Thyroid gland (tissue), 4 donors: ENCODE measurements at regions not wholly inside any gene's neighbourhood (a gene's known extent, or its start where the extent isn't known, plus 50 kb on each side); places are given as distances from the start of the nearest gene placed in this dataset.

Experiments used
- DNase-seq, 2 donors: peaks; one replicate each; pipeline ENCODE4 v3.0.0-alpha.2; 2019
- H3K27ac ChIP-seq, 3 donors: fragments of 200-600 bp; sonication (generic); 1 replicate in 2 of 3; 2 replicates in 1 of 3; pipeline ENCODE4 v1.5.1; 2016 to 2019; ENCODE audit warnings: mild to moderate bottlenecking in 1 of 3, moderate library complexity in 1 of 3
- H3K27me3 ChIP-seq: fragments of 200-600 bp; sonication (generic); one replicate; pipeline ENCODE4 v1.5.1; 2019
- H3K36me3 ChIP-seq, 2 donors: fragments of 200-600 bp; sonication (generic); one replicate each; pipeline ENCODE4 v1.5.1; 2016 to 2019
- H3K4me1 ChIP-seq, 2 donors: fragments of 200-600 bp; sonication (generic); one replicate each; pipeline ENCODE4 v1.5.1; 2017 to 2019
- H3K4me3 ChIP-seq, 3 donors: fragments of 200-600 bp; sonication (generic); replicated peaks in 1 of 3; 1 replicate in 2 of 3; 2 replicates in 1 of 3; pipeline ENCODE4 v1.5.1; 2016; ENCODE audit warnings: mild to moderate bottlenecking in 1 of 3
- H3K9me3 ChIP-seq: fragments of 200-600 bp; sonication (generic); one replicate; pipeline ENCODE4 v1.5.1; 2017
- CTCF ChIP-seq, 6 experiments: fragments of 200-600 bp in 3 of 6; fragments of 450-650 bp in 3 of 6; sonication (generic) in 3 of 6; IDR thresholded peaks; one replicate each; pipeline ENCODE4 v1.5.1; 2016 to 2019; ENCODE audit warnings: antibody characterized with exemption in 6 of 6, mild to moderate bottlenecking in 2 of 6, inconsistent platforms in 1 of 6, moderate library complexity in 1 of 6
- POLR2A ChIP-seq, 2 donors: fragments of 450-650 bp; IDR thresholded peaks; one replicate each; pipeline ENCODE4 v1.6.1; 2017; ENCODE audit warnings: antibody characterized with exemption in 2 of 2, mild to moderate bottlenecking in 2 of 2, moderate library complexity in 1 of 2
- WGBS, 2 donors: methylation state at CpG; one replicate each; pipeline ENCODE4 v1.1.5; 2017; 5-methylcytosine and 5-hydroxymethylcytosine counted together
- intact Hi-C: fragments of 100-400 bp; cut with DNase I; formaldehyde crosslinking; loops from one replicate; pipeline ENCODE4 v1.15.1; 2023

- H3K27me3 ChIP-seq = no peaks in the 10 kb centered on the region
- TF ChIP-seq CTCF (IDR thresholded peaks at IDR 0.05) (peak in 1 of 6 experiments; percentile 36), POLR2A (IDR thresholded peaks at IDR 0.05) (no peak)
- no peaks in the 10 kb centered on the region for H3K36me3 ChIP-seq
- H3K27ac ChIP-seq = no peak overlapping the region
- WGBS, 2 donors = 5 to 22% methylated on average over 4 of the region's 4 CpGs
- intact Hi-C loops = no loop called here
- DNase-seq = no peak
- H3K4me3 ChIP-seq = no peak overlapping the region
- H3K4me1 ChIP-seq = no peaks in the 10 kb centered on the region
- H3K9me3 ChIP-seq = no peaks in the 10 kb centered on the region
These were observed 212.7 kb downstream of the CENPC start for GRCh38 chr4:67332627-67333026.

- intact Hi-C loops = no loop called here
- H3K9me3 ChIP-seq = no peaks in the 10 kb centered on the region
These were observed 216.9 kb downstream of the CENPC start for GRCh38 chr4:67328393-67328792.

DNA sequence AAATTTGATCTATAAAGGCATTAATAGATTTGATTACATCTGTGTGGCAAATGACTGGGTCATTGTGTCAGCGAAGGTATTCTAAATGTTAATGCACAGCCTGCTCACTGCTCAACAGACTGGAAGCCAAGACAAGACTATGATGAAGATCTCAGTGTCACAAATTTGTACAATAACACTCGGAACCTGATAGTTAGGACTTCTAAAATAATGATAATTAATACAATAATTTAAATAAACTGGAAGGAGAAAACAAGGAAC, 217.4 kb downstream of the CENPC start:
- DNase-seq = no peak
- H3K27ac ChIP-seq = no peak overlapping the region
- intact Hi-C loops = no loop called here
- H3K27me3 ChIP-seq = no peaks in the 10 kb centered on the region
- 41 to 66% methylated on average over 2 of the region's 2 CpGs for WGBS, 2 donors
- H3K4me1 ChIP-seq = no peaks in the 10 kb centered on the region
- no peak overlapping the region for H3K4me3 ChIP-seq
- H3K9me3 ChIP-seq = no peaks in the 10 kb centered on the region
- no peaks in the 10 kb centered on the region for H3K36me3 ChIP-seq
- TF ChIP-seq CTCF (IDR thresholded peaks at IDR 0.05) = no peak
- no peak for TF ChIP-seq POLR2A (IDR thresholded peaks at IDR 0.05)

More at GRCh38 chr4:67328393-67328792, 216.9 kb downstream of the CENPC start:
- Histone ChIP-seq H3K27me3 (no peaks in the 10 kb centered on the region), H3K4me3 (no peak overlapping the region), H3K27ac (no peak overlapping the region), H3K36me3 (no peaks in the 10 kb centered on the region), H3K4me1 (no peaks in the 10 kb centered on the region)
- TF ChIP-seq POLR2A (IDR thresholded peaks at IDR 0.05) (no peak), CTCF (IDR thresholded peaks at IDR 0.05) (no peak)
- WGBS, 2 donors = 67 to 83% methylated on average over 1 of the region's 1 CpG
- DNase-seq = no peak

- DNase-seq = peak; percentile 29 to 41
- intact Hi-C loops = no loop called here
- H3K4me1 ChIP-seq = no peaks in the 10 kb centered on the region
These were observed 217.9 kb downstream of the CENPC start for GRCh38 chr4:67327245-67328017.

More at GRCh38 chr4:67327245-67328017, 217.9 kb downstream of the CENPC start:
- no peak overlapping the region for H3K4me3 ChIP-seq
- WGBS, 2 donors = 2 to 4% methylated on average over 6 of the region's 6 CpGs
- TF ChIP-seq CTCF (IDR thresholded peaks at IDR 0.05) = peak; percentile 55 to 90 (median 64)
- TF ChIP-seq POLR2A (IDR thresholded peaks at IDR 0.05) = no peak
- no peak overlapping the region for H3K27ac ChIP-seq
- no peaks in the 10 kb centered on the region for H3K36me3 ChIP-seq
- H3K27me3 ChIP-seq = no peaks in the 10 kb centered on the region
- no peaks in the 10 kb centered on the region for H3K9me3 ChIP-seq
